Hepatocyte (in vitro differentiated cells): ENCODE measurements at regions not wholly inside any gene's neighbourhood (a gene's known extent, or its start where the extent isn't known, plus 50 kb on each side); places are given as distances from the start of the nearest gene placed in this dataset.

ENCODE experiments used
- DNase-seq: peaks from one replicate; pipeline ENCODE4 v3.0.0-alpha.2; 2016; ENCODE audit warnings: low spot score
- H2AFZ ChIP-seq: fragments of 200-600 bp; sonication (generic); 2 replicates; pipeline ENCODE4 v1.6.0; 2016; ENCODE audit warnings: antibody characterized with exemption, mild to moderate bottlenecking
- H3K27ac ChIP-seq: fragments of 200-600 bp; sonication (generic); 2 replicates; pipeline ENCODE4 v1.5.1; 2016; ENCODE audit warnings: mild to moderate bottlenecking
- H3K27me3 ChIP-seq: fragments of 200-600 bp; sonication (generic); 2 replicates; pipeline ENCODE4 v1.6.1; 2016
- H3K36me3 ChIP-seq: fragments of 200-600 bp; sonication (generic); replicated peaks from 2 replicates; pipeline ENCODE4 v1.5.1; 2016; ENCODE audit warnings: low read depth; ENCODE audit not compliant: insufficient read depth
- H3K4me1 ChIP-seq: fragments of 200-600 bp; sonication (generic); 2 replicates; pipeline ENCODE4 v1.5.1; 2016; ENCODE audit warnings: mild to moderate bottlenecking, moderate library complexity; ENCODE audit not compliant: insufficient read depth
- H3K4me2 ChIP-seq: fragments of 200-600 bp; sonication (generic); 2 replicates; pipeline ENCODE4 v1.6.0; 2016
- H3K4me3 ChIP-seq: fragments of 200-600 bp; sonication (generic); 2 replicates; pipeline ENCODE4 v1.5.1; 2016; ENCODE audit warnings: mild to moderate bottlenecking
- H3K79me2 ChIP-seq: fragments of 200-600 bp; sonication (generic); 2 replicates; pipeline ENCODE4 v1.6.0; 2017; ENCODE audit warnings: mild to moderate bottlenecking
- H3K9me2 ChIP-seq: fragments of 200-600 bp; sonication (generic); replicated peaks from 2 replicates; pipeline ENCODE4 v1.6.0; 2017; ENCODE audit warnings: mild to moderate bottlenecking; ENCODE audit not compliant: insufficient read depth
- H3K9me3 ChIP-seq: fragments of 200-600 bp; sonication (generic); 2 replicates; pipeline ENCODE4 v1.5.1; 2016; ENCODE audit warnings: low read depth, mild to moderate bottlenecking
- H4K20me1 ChIP-seq: fragments of 200-600 bp; sonication (generic); 2 replicates; pipeline ENCODE4 v1.6.0; 2016; ENCODE audit warnings: mild to moderate bottlenecking; ENCODE audit not compliant: insufficient read depth, poor library complexity, severe bottlenecking
- CTCF ChIP-seq: fragments of 200-600 bp; sonication (generic); IDR thresholded peaks from 2 replicates; pipeline ENCODE4 v1.5.1; 2016; ENCODE audit warnings: antibody characterized with exemption, mild to moderate bottlenecking; ENCODE audit not compliant: poor library complexity
- EZH2 ChIP-seq: fragments of 200-600 bp; sonication (generic); IDR thresholded peaks from 2 replicates; pipeline ENCODE4 v1.6.1; 2016; ENCODE audit warnings: antibody characterized with exemption, mild to moderate bottlenecking, borderline replicate concordance
- EZH2phosphoT487 ChIP-seq: fragments of 200-600 bp; sonication (generic); IDR thresholded peaks from one replicate; pipeline ENCODE4 v1.6.1; 2018; ENCODE audit warnings: antibody characterized with exemption, mild to moderate bottlenecking, low read depth, moderate library complexity; ENCODE audit not compliant: unreplicated experiment, severe bottlenecking
- WGBS: methylation state at CpG from one replicate; pipeline ENCODE4 v1.1.6; 2016; ENCODE audit warnings: low lambda C conversion rate; ENCODE audit errors: missing lambda C conversion rate; 5-methylcytosine and 5-hydroxymethylcytosine counted together

GRCh38 chr6:169029861-169030260, 223.8 kb downstream of the THBS2 start:
- H3K79me2 ChIP-seq, result no peaks in the 10 kb centered on the region
- WGBS, result 64% methylated on average over 4 of the region's 4 CpGs

GRCh38 chr6:169028343-169028742, 225.3 kb downstream of the THBS2 start:
- no peak overlapping the region for H3K4me2 ChIP-seq
- no peaks in the 10 kb centered on the region for H3K27me3 ChIP-seq
- no peak overlapping the region for H2AFZ ChIP-seq
- H3K9me3 ChIP-seq, result no peaks in the 10 kb centered on the region
- no peaks in the 10 kb centered on the region for H3K36me3 ChIP-seq
- WGBS, result 93% methylated on average over 3 of the region's 3 CpGs
- no peak overlapping the region for H3K4me3 ChIP-seq
- no peaks in the 10 kb centered on the region for H4K20me1 ChIP-seq
- no peaks in the 10 kb centered on the region for H3K4me1 ChIP-seq
- H3K27ac ChIP-seq, result no peak overlapping the region
- TF ChIP-seq EZH2phosphoT487 (no peak), EZH2 (no peak), CTCF (no peak)
- no peak for DNase-seq
- no peaks in the 10 kb centered on the region for H3K9me2 ChIP-seq
- H3K79me2 ChIP-seq, result no peaks in the 10 kb centered on the region

More at GRCh38 chr6:169029861-169030260, 223.8 kb downstream of the THBS2 start:
- H3K4me3 ChIP-seq, result no peak overlapping the region
- H3K4me2 ChIP-seq, result no peak overlapping the region
- no peaks in the 10 kb centered on the region for H3K27me3 ChIP-seq
- H3K9me3 ChIP-seq, result no peaks in the 10 kb centered on the region
- H3K36me3 ChIP-seq, result no peaks in the 10 kb centered on the region
- no peak overlapping the region for H3K27ac ChIP-seq
- H2AFZ ChIP-seq, result no peak overlapping the region
- H3K4me1 ChIP-seq, result no peaks in the 10 kb centered on the region
- TF ChIP-seq EZH2, result no peak
- TF ChIP-seq CTCF, result no peak
- TF ChIP-seq EZH2phosphoT487, result no peak
- H3K9me2 ChIP-seq, result no peaks in the 10 kb centered on the region
- H4K20me1 ChIP-seq, result no peaks in the 10 kb centered on the region
- DNase-seq, result no peak

GRCh38 chr6:169026175-169026574, 227.5 kb downstream of the THBS2 start:
- no peak for TF ChIP-seq EZH2phosphoT487
- no peak for TF ChIP-seq CTCF
- no peak for TF ChIP-seq EZH2
- H3K9me3 ChIP-seq, result no peaks in the 10 kb centered on the region
- no peak for DNase-seq
- H3K27ac ChIP-seq, result no peak overlapping the region
- no peaks in the 10 kb centered on the region for H4K20me1 ChIP-seq
- WGBS, result 71% methylated on average over 5 of the region's 5 CpGs
- no peak overlapping the region for H2AFZ ChIP-seq
- H3K36me3 ChIP-seq, result no peaks in the 10 kb centered on the region
- H3K79me2 ChIP-seq, result no peaks in the 10 kb centered on the region
- H3K27me3 ChIP-seq, result no peaks in the 10 kb centered on the region
- H3K4me2 ChIP-seq, result no peak overlapping the region
- no peak overlapping the region for H3K4me3 ChIP-seq
- H3K9me2 ChIP-seq, result no peaks in the 10 kb centered on the region
- no peaks in the 10 kb centered on the region for H3K4me1 ChIP-seq
